ENCODE measurements at regions not wholly inside any gene's neighbourhood (a gene's known extent, or its start where the extent isn't known, plus 50 kb on each side); places are given as distances from the start of the nearest gene placed in this dataset.

- Histone ChIP-seq H3K4me3 (no peak overlapping the region), H3K27ac (no peak overlapping the region), H3K36me3 (replicated peaks in 1 of 2; ENCODE audit: insufficient read depth in 1 of 2, low read depth in 2 of 2) (no peaks in the 10 kb centered on the region), H3K4me1 (no peaks in the 10 kb centered on the region), H3K27me3 (no peaks in the 10 kb centered on the region), H3K9me3 (no peaks in the 10 kb centered on the region)
- TF ChIP-seq CTCF (IDR thresholded peaks at IDR 0.05) (no peak), POLR2A (IDR thresholded peaks at IDR 0.05) (no peak)
- intact Hi-C loops (cut with DNase I), result no loop called here
- ATAC-seq (no peak), DNase-seq (no peak)
Observed at GRCh38 chr4:181051931-181052330, 1191.3 kb upstream of the TENM3 start.

DNA sequence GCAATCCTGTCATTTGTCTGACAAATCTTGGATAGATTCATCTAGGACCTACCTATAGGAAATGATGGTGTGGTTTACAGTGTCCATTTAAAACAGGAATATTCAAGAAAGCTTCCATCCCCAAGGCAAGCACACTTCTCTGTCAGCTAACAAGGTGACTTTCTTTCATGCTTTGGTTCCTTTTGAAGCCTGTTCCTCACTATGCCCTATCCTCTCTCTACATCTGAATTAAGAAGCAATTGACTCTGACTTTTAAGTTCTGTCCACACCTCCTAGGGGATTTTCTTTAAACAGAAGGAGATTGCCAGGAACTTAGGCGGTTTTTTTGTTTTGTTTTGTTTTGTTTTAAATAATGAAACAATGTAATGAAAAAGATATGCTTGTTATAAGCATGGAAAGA lies 1181.4 kb upstream of the TENM3 start:
- Histone ChIP-seq H3K36me3 (replicated peaks in 1 of 2; ENCODE audit: insufficient read depth in 1 of 2, low read depth in 2 of 2) (no peaks in the 10 kb centered on the region), H3K4me3 (no peak overlapping the region), H3K27ac (no peak overlapping the region), H3K9me3 (no peaks in the 10 kb centered on the region), H3K4me1 (no peaks in the 10 kb centered on the region), H3K27me3 (no peaks in the 10 kb centered on the region)
- 36 to 47% methylated on average over 1 of the region's 1 CpG for WGBS, 2 donors
- TF ChIP-seq CTCF (IDR thresholded peaks at IDR 0.05) (no peak), POLR2A (IDR thresholded peaks at IDR 0.05) (no peak)
- intact Hi-C loops (cut with DNase I), result no loop called here
- no peak for DNase-seq
- no peak for ATAC-seq

- ATAC-seq (no peak), DNase-seq (no peak)
- Histone ChIP-seq H3K4me3 (no peak overlapping the region), H3K27me3 (no peaks in the 10 kb centered on the region), H3K9me3 (no peaks in the 10 kb centered on the region), H3K27ac (no peak overlapping the region), H3K4me1 (no peaks in the 10 kb centered on the region), H3K36me3 (replicated peaks in 1 of 2; ENCODE audit: insufficient read depth in 1 of 2, low read depth in 2 of 2) (no peaks in the 10 kb centered on the region)
- WGBS, 2 donors, result 18 to 25% methylated on average over 3 of the region's 3 CpGs
- TF ChIP-seq CTCF (IDR thresholded peaks at IDR 0.05) (no peak), POLR2A (IDR thresholded peaks at IDR 0.05) (no peak)
- intact Hi-C loops (cut with DNase I), result no loop called here
Observed at GRCh38 chr4:181063212-181063611, 1180.0 kb upstream of the TENM3 start.

- DNase-seq, result no peak
- ATAC-seq, result no peak
- H3K36me3 ChIP-seq (replicated peaks in 1 of 2; ENCODE audit: insufficient read depth in 1 of 2, low read depth in 2 of 2), result no peaks in the 10 kb centered on the region
- H3K9me3 ChIP-seq, result no peaks in the 10 kb centered on the region
- H3K27ac ChIP-seq, result no peak overlapping the region
- H3K4me3 ChIP-seq, result no peak overlapping the region
- intact Hi-C loops (cut with DNase I), result no loop called here
- H3K27me3 ChIP-seq, result no peaks in the 10 kb centered on the region
- TF ChIP-seq POLR2A (IDR thresholded peaks at IDR 0.05), result no peak
- no peaks in the 10 kb centered on the region for H3K4me1 ChIP-seq
Observed at GRCh38 chr4:181077341-181077740, 1165.9 kb upstream of the TENM3 start.

- H3K27ac ChIP-seq, result no peak overlapping the region
- H3K9me3 ChIP-seq, result no peaks in the 10 kb centered on the region
- H3K4me3 ChIP-seq, result no peak overlapping the region
- DNase-seq, result no peak
- H3K27me3 ChIP-seq, result no peaks in the 10 kb centered on the region
- no peak for ATAC-seq
- intact Hi-C loops (cut with DNase I), result no loop called here
- TF ChIP-seq CTCF (IDR thresholded peaks at IDR 0.05) (no peak), POLR2A (IDR thresholded peaks at IDR 0.05) (no peak)
- no peaks in the 10 kb centered on the region for H3K4me1 ChIP-seq
- no peaks in the 10 kb centered on the region for H3K36me3 ChIP-seq (replicated peaks in 1 of 2; ENCODE audit: insufficient read depth in 1 of 2, low read depth in 2 of 2)
- WGBS, 2 donors, result 37 to 38% methylated on average over 1 of the region's 1 CpG
Observed at GRCh38 chr4:181078196-181078595, 1165.0 kb upstream of the TENM3 start.
